ENCODE measurements at regions not wholly inside any gene's neighbourhood (a gene's known extent, or its start where the extent isn't known, plus 50 kb on each side); places are given as distances from the start of the nearest gene placed in this dataset.

DNA sequence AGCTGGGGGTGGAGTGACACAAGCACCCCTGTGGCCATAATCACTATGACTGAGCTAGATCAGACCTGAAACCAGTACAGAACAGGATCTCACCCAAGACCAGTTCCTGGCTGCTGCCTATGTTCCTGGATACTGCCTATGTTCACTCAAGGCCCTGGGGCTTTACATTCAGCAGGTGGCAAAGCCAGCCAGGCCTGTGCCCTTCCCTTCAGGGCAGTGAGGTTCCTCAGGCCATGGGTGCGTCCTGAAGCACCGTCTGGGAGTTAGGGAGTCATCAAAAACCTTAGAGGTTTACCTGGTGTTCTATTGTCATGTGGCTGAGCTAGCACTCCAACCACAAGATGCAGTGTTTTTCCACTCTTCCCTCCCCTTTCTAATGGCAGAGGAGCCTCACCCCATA is 419.8 kb downstream of the TMEM232 start:
- no peak for TF ChIP-seq CTCF (IDR thresholded peaks at IDR 0.05)
- no peak for TF ChIP-seq POLR2A (IDR thresholded peaks at IDR 0.05)
